ENCODE measurements at regions not wholly inside any gene's neighbourhood (a gene's known extent, or its start where the extent isn't known, plus 50 kb on each side); places are given as distances from the start of the nearest gene placed in this dataset.

- TF ChIP-seq RAD21 (conservative IDR thresholded peaks at IDR 0.05): no peak
- no peak for TF ChIP-seq POLR2AphosphoS5 (IDR thresholded peaks at IDR 0.05)
- TF ChIP-seq CTCF (IDR thresholded peaks at IDR 0.05; ENCODE audit: poor library complexity, severe bottlenecking): no peak
- TF ChIP-seq SMC3 (conservative IDR thresholded peaks at IDR 0.05; ENCODE audit: poor library complexity): no peak
- TF ChIP-seq EZH2 (IDR thresholded peaks at IDR 0.05; ENCODE audit: borderline replicate concordance, insufficient read depth, low read length, poor library complexity, severe bottlenecking): no peak
- no peak for TF ChIP-seq MXI1 (conservative IDR thresholded peaks at IDR 0.05; ENCODE audit: poor library complexity, severe bottlenecking)
- no peak for TF ChIP-seq EP300 (conservative IDR thresholded peaks at IDR 0.05; ENCODE audit: poor library complexity, severe bottlenecking)
- TF ChIP-seq TAF1 (IDR thresholded peaks at IDR 0.05; ENCODE audit: low read depth): no peak
- no peak for TF ChIP-seq REST (IDR thresholded peaks at IDR 0.05; ENCODE audit: borderline replicate concordance)
Measured at GRCh38 chr4:15352524-15352923, 75.3 kb upstream of the C1QTNF7 start.

Measured in neural cell (in vitro differentiated cells).